ENCODE measurements at regions not wholly inside any gene's neighbourhood (a gene's known extent, or its start where the extent isn't known, plus 50 kb on each side); places are given as distances from the start of the nearest gene placed in this dataset.

DNA sequence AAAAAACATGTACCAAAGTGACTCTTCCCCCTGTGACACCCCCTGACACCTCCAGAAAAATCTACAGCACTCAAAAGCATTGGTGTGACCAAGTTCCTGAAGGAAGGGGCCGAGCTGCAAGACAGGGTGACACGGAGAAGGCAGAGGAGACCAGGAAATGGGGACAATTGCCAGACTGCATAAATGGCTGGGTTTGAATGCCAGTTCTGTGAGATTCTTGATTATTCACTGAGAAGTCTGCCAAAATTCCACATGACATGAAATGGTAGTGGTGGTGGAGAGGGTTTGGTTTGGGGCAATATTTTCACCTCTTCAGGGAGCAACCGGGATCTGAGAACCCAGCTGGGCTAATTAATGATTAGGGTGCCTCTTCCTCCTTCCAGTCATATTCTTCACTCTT, 178.5 kb downstream of the ARL4C start:
- intact Hi-C loops (cut with DNase I): no loop called here
- ATAC-seq (ENCODE audit: low FRiP score) (no peak), DNase-seq (no peak)
- 46 to 49% methylated on average over 3 of the region's 3 CpGs for WGBS, 2 donors
- H3K27me3 ChIP-seq (ENCODE audit: control insufficient read depth in 1 of 2, insufficient read depth in 2 of 2, low read length in 1 of 2): no peaks in the 10 kb centered on the region
- H3K4me1 ChIP-seq (ENCODE audit: control insufficient read depth in 1 of 2, insufficient read depth in 2 of 2, low read length in 2 of 2): no peaks in the 10 kb centered on the region
- no peak overlapping the region for H3K27ac ChIP-seq (ENCODE audit: low read depth in 1 of 2, low read length in 2 of 2)
- H3K36me3 ChIP-seq (ENCODE audit: control insufficient read depth in 1 of 2, insufficient read depth in 2 of 2, low read length in 1 of 2): no peaks in the 10 kb centered on the region
- H3K4me3 ChIP-seq (ENCODE audit: low read length in 2 of 2): no peak overlapping the region
- H3K9me3 ChIP-seq (ENCODE audit: control insufficient read depth, low read length): no peaks in the 10 kb centered on the region

DNA sequence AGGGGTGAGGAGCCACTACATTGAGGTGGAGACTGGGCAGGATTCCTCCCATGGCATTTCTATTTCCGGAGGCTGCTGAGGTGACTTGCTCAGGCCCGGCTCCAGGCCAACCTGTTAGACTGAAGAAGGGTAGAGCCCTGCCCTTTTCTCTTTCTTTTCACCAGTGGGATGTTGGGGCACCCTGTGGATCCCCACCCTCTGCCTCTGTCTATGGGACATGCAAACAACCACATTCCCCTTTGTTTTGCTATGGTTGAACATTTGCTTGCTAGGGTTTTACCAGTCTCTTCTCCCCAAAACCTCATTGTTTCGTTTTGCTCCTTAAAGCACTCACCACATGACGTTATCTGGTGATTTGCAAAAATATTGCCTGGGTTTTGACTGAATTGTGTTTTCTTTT, 183.3 kb downstream of the ARL4C start:
- no peak for ATAC-seq (ENCODE audit: low FRiP score)
- WGBS, 2 donors: 84 to 87% methylated on average over 4 of the region's 4 CpGs
- intact Hi-C loops (cut with DNase I): no loop called here

DNA sequence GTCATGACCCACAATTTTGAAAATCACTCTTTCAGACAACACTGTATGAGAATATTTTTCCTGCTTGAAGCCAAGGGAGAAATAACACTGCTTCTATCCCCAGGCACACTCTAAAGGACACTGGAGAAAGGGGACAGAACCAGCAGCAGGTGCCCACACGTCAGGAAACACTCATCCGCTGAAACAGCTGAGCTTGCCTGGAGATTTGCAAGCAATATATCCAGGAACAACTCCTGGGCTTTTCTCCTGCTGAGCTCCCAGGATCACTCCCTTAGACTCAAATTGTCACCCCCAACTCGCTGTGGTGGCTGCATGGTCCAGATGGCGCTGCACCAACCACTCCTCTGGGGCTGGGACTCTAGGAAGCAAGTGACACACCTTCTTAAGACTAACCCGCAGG, 186.7 kb downstream of the ARL4C start:
- H3K27me3 ChIP-seq (ENCODE audit: control insufficient read depth in 1 of 2, insufficient read depth in 2 of 2, low read length in 1 of 2): no peaks in the 10 kb centered on the region
- peaks cover 2% of the 10 kb centered on the region for H3K9me3 ChIP-seq (ENCODE audit: control insufficient read depth, low read length)
- no peak overlapping the region for H3K4me3 ChIP-seq (ENCODE audit: low read length in 2 of 2)
- DNase-seq (no peak), ATAC-seq (ENCODE audit: low FRiP score) (no peak)
- no peaks in the 10 kb centered on the region for H3K4me1 ChIP-seq (ENCODE audit: control insufficient read depth in 1 of 2, insufficient read depth in 2 of 2, low read length in 2 of 2)
- H3K27ac ChIP-seq (ENCODE audit: low read depth in 1 of 2, low read length in 2 of 2): no peak overlapping the region
- intact Hi-C loops (cut with DNase I): no loop called here
- no peaks in the 10 kb centered on the region for H3K36me3 ChIP-seq (ENCODE audit: control insufficient read depth in 1 of 2, insufficient read depth in 2 of 2, low read length in 1 of 2)
- 83 to 84% methylated on average over 5 of the region's 5 CpGs for WGBS, 2 donors

More for the DNA sequence above, 183.3 kb downstream of the ARL4C start:
- no peaks in the 10 kb centered on the region for H3K27me3 ChIP-seq (ENCODE audit: control insufficient read depth in 1 of 2, insufficient read depth in 2 of 2, low read length in 1 of 2)
- no peaks in the 10 kb centered on the region for H3K4me1 ChIP-seq (ENCODE audit: control insufficient read depth in 1 of 2, insufficient read depth in 2 of 2, low read length in 2 of 2)
- no peak overlapping the region for H3K27ac ChIP-seq (ENCODE audit: low read depth in 1 of 2, low read length in 2 of 2)
- H3K4me3 ChIP-seq (ENCODE audit: low read length in 2 of 2): no peak overlapping the region
- H3K9me3 ChIP-seq (ENCODE audit: control insufficient read depth, low read length): no peaks in the 10 kb centered on the region
- no peaks in the 10 kb centered on the region for H3K36me3 ChIP-seq (ENCODE audit: control insufficient read depth in 1 of 2, insufficient read depth in 2 of 2, low read length in 1 of 2)
- DNase-seq: no peak

DNA sequence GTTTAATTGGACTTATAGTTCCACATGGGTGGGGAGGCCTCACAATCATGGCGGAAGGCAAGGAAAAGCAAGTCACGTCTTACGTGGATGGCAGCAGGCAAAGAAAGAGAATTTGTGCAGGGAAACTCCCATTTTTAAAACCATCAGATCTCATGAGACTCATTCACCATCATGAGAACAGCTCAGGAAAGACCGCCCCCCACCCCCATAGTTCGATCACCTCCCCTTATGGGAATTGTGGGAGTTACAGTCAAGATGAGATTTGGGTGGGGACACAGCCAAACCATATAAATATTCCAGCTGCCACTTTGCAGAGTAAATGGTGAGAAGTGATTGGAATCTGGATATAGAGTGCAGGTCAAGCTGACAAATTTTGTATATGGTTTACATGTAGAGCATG, 187.4 kb downstream of the ARL4C start:
- ATAC-seq (ENCODE audit: low FRiP score) (no peak), DNase-seq (no peak)
- no peaks in the 10 kb centered on the region for H3K27me3 ChIP-seq (ENCODE audit: control insufficient read depth in 1 of 2, insufficient read depth in 2 of 2, low read length in 1 of 2)
- H3K4me1 ChIP-seq (ENCODE audit: control insufficient read depth in 1 of 2, insufficient read depth in 2 of 2, low read length in 2 of 2): no peaks in the 10 kb centered on the region
- no peaks in the 10 kb centered on the region for H3K36me3 ChIP-seq (ENCODE audit: control insufficient read depth in 1 of 2, insufficient read depth in 2 of 2, low read length in 1 of 2)
- H3K27ac ChIP-seq (ENCODE audit: low read depth in 1 of 2, low read length in 2 of 2): no peak overlapping the region
- 85 to 88% methylated on average over 5 of the region's 5 CpGs for WGBS, 2 donors
- H3K9me3 ChIP-seq (ENCODE audit: control insufficient read depth, low read length): peaks cover 2% of the 10 kb centered on the region
- intact Hi-C loops (cut with DNase I): no loop called here
- no peak overlapping the region for H3K4me3 ChIP-seq (ENCODE audit: low read length in 2 of 2)

DNA sequence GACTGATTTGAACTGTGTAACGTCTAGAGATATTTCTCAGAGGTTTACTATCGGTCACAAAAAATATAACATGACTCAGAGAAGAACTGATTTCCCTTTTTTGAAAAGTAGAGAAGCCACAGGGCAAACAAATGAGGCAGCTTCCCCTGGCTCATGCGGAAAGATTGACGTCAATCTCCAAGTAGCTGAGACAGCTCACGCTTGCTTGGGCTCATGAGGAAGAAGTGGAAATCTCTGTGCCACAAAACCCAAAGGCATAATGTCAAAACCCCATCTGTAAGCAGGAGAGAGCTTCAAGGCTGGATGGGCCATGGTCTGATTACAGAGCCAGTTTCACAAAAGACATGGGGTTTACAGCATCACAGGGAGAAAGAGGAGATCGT, 188.1 kb downstream of the ARL4C start:
- no peaks in the 10 kb centered on the region for H3K36me3 ChIP-seq (ENCODE audit: control insufficient read depth in 1 of 2, insufficient read depth in 2 of 2, low read length in 1 of 2)
- H3K9me3 ChIP-seq (ENCODE audit: control insufficient read depth, low read length): peaks cover 2% of the 10 kb centered on the region
- 60 to 63% methylated on average over 6 of the region's 6 CpGs for WGBS, 2 donors
- intact Hi-C loops (cut with DNase I): no loop called here
- DNase-seq: peak in 1 of 2 donors; percentile 77
- peak; percentile 19 for ATAC-seq (ENCODE audit: low FRiP score)
- H3K4me1 ChIP-seq (ENCODE audit: control insufficient read depth in 1 of 2, insufficient read depth in 2 of 2, low read length in 2 of 2): no peaks in the 10 kb centered on the region
- no peak overlapping the region for H3K27ac ChIP-seq (ENCODE audit: low read depth in 1 of 2, low read length in 2 of 2)
- H3K27me3 ChIP-seq (ENCODE audit: control insufficient read depth in 1 of 2, insufficient read depth in 2 of 2, low read length in 1 of 2): no peaks in the 10 kb centered on the region
- H3K4me3 ChIP-seq (ENCODE audit: low read length in 2 of 2): no peak overlapping the region

DNA sequence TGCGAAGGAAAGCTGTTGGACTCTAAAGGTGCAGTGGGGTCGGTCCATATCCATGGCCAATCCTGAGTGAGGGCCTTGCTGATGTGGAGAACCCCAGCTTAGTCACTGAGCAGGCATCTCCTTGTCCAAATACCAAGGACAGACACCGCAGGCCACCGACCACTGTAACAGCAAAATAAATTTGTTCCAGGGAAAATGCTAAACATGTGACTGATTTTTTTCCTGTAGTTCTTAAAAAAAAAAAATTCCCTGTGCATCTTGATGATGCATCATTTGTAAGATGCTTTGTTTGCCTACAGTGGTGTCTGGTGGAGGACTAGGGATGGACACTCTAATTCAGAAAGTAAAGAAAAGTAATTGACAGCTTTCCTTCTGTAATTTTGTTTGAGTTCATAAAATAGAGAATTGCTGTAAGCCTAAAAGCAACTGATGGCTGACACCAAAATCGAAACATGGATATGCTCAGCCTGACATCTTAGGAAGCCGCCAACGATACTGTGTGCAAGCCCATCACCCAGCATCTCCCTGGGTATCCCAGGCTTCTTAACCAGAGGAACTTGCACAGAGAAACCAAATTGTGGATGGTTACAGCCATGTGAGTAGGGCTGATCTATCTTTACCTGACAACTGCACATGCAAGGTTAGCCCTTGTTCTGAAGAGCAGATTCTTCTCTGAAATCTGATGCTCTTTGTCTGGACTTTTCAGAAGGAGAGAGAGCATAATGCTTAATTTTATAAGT, 188.6 kb downstream of the ARL4C start:
- peaks cover 2% of the 10 kb centered on the region for H3K9me3 ChIP-seq (ENCODE audit: control insufficient read depth, low read length)
- ATAC-seq (ENCODE audit: low FRiP score) (peak; percentile 21), DNase-seq (no peak)
- 82 to 84% methylated on average over 7 of the region's 7 CpGs for WGBS, 2 donors
- no peaks in the 10 kb centered on the region for H3K27me3 ChIP-seq (ENCODE audit: control insufficient read depth in 1 of 2, insufficient read depth in 2 of 2, low read length in 1 of 2)
- intact Hi-C loops (cut with DNase I): no loop called here
- no peak overlapping the region for H3K4me3 ChIP-seq (ENCODE audit: low read length in 2 of 2)
- H3K27ac ChIP-seq (ENCODE audit: low read depth in 1 of 2, low read length in 2 of 2): no peak overlapping the region
- no peaks in the 10 kb centered on the region for H3K36me3 ChIP-seq (ENCODE audit: control insufficient read depth in 1 of 2, insufficient read depth in 2 of 2, low read length in 1 of 2)
- no peaks in the 10 kb centered on the region for H3K4me1 ChIP-seq (ENCODE audit: control insufficient read depth in 1 of 2, insufficient read depth in 2 of 2, low read length in 2 of 2)

DNA sequence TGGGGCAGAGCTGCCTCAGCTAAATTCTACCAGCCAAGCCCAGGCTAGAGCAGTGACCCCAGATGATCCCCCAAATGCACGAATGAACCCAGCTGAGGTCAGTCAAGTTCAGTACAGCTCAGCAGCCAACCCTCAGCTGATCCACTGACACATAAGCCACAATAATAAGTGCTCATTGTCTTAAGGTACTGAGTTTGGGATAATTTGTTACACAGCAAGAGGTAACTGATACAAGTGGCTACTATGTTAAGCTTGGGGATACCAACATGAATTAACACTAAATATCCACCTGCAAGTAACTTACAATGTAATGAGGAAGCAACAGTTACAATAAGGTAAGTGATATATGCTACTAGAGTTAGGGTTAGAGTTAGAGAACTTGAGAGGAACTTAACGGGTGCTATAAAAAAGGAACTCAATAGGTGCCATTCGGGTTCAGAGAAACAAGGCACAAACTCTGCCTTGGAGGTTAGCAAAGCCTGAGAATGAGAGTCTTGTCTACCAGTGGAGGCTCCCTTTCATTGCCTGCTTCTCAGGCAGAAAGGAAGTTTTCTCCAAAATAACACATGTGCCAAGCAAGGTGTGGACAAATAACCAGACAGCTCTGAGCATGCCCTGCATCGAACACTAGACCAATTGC, 189.4 kb downstream of the ARL4C start:
- Histone ChIP-seq H3K9me3 (ENCODE audit: control insufficient read depth, low read length) (peaks cover 2% of the 10 kb centered on the region), H3K27ac (ENCODE audit: low read depth in 1 of 2, low read length in 2 of 2) (no peak overlapping the region), H3K4me3 (ENCODE audit: low read length in 2 of 2) (no peak overlapping the region), H3K4me1 (ENCODE audit: control insufficient read depth in 1 of 2, insufficient read depth in 2 of 2, low read length in 2 of 2) (no peaks in the 10 kb centered on the region), H3K36me3 (ENCODE audit: control insufficient read depth in 1 of 2, insufficient read depth in 2 of 2, low read length in 1 of 2) (no peaks in the 10 kb centered on the region), H3K27me3 (ENCODE audit: control insufficient read depth in 1 of 2, insufficient read depth in 2 of 2, low read length in 1 of 2) (no peaks in the 10 kb centered on the region)
- 92 to 94% methylated on average over 4 of the region's 4 CpGs for WGBS, 2 donors
- ATAC-seq (ENCODE audit: low FRiP score) (no peak), DNase-seq (no peak)
- intact Hi-C loops (cut with DNase I): no loop called here

DNA sequence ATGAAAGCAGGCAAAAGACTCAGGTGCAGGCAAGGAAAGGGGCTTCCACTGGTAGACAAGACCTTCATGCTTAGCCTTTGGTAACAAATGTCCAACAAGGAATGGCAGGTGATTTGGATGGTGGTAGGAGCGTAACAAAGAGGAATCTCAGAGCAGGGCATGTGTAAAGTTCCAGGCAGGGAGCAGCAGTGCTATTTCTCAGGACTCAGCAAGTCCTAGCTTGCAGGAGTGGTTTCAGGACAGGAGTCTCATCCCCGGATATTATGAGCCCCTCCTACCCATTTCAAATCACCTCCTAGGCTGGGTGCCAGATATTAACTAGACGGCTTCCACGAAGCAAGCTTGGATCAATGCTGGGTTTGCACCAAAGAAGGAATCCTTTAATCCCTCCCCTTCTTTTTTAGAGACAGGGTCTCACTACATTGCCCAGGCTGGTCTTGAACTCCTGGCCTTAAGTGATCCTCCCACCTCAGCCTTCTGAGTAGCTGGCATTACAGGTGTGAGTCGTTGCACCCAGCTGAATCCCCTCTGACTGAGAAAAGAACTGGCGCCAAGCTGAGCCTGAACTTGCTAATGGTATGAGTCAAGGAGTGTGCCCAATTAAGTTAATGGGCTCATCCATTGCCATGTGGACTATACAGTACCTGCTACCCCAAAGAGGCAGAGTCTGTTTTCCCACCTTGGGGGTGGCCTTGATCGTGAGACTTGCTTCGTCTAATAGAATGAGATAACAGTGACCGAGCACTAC, 190.3 kb downstream of the ARL4C start:
- DNase-seq (no peak), ATAC-seq (ENCODE audit: low FRiP score) (no peak)
- Histone ChIP-seq H3K4me3 (ENCODE audit: low read length in 2 of 2) (no peak overlapping the region), H3K4me1 (ENCODE audit: control insufficient read depth in 1 of 2, insufficient read depth in 2 of 2, low read length in 2 of 2) (no peaks in the 10 kb centered on the region), H3K27me3 (ENCODE audit: control insufficient read depth in 1 of 2, insufficient read depth in 2 of 2, low read length in 1 of 2) (no peaks in the 10 kb centered on the region), H3K9me3 (ENCODE audit: control insufficient read depth, low read length) (peaks cover 2% of the 10 kb centered on the region), H3K36me3 (ENCODE audit: control insufficient read depth in 1 of 2, insufficient read depth in 2 of 2, low read length in 1 of 2) (no peaks in the 10 kb centered on the region), H3K27ac (ENCODE audit: low read depth in 1 of 2, low read length in 2 of 2) (no peak overlapping the region)
- WGBS, 2 donors: 87 to 90% methylated on average over 9 of the region's 9 CpGs
- intact Hi-C loops (cut with DNase I): no loop called here

DNA sequence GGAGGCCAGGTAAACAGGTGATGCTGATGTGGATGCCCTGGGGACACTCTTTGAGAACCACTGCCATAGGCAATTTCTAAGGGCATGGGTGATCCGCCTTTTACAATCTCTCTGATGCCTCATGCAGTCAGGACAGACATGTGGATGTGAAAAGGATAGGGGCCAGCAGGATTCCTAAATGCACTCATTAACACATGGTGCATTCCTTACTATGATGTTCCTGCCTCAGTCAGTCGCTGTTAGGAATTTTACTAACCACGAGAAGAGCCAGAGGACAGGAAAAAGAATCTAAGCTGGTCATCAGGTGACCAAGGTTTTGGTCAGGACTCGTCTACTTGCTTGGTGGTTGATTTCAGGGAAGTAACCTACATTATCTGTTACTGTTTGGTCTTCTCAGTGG, 191.0 kb downstream of the ARL4C start:
- WGBS, 2 donors: 62 to 64% methylated on average over 4 of the region's 4 CpGs
- no peak for DNase-seq
- Histone ChIP-seq H3K4me1 (ENCODE audit: control insufficient read depth in 1 of 2, insufficient read depth in 2 of 2, low read length in 2 of 2) (no peaks in the 10 kb centered on the region), H3K9me3 (ENCODE audit: control insufficient read depth, low read length) (peaks cover 2% of the 10 kb centered on the region), H3K36me3 (ENCODE audit: control insufficient read depth in 1 of 2, insufficient read depth in 2 of 2, low read length in 1 of 2) (no peaks in the 10 kb centered on the region), H3K4me3 (ENCODE audit: low read length in 2 of 2) (no peak overlapping the region), H3K27ac (ENCODE audit: low read depth in 1 of 2, low read length in 2 of 2) (no peak overlapping the region), H3K27me3 (ENCODE audit: control insufficient read depth in 1 of 2, insufficient read depth in 2 of 2, low read length in 1 of 2) (no peaks in the 10 kb centered on the region)
- intact Hi-C loops (cut with DNase I): no loop called here
- ATAC-seq (ENCODE audit: low FRiP score): no peak
